IMR-90 (cell line): ENCODE measurements at regions not wholly inside any gene's neighbourhood (a gene's known extent, or its start where the extent isn't known, plus 50 kb on each side); places are given as distances from the start of the nearest gene placed in this dataset.

Experiments
- ATAC-seq: fragments of 200-7000 bp; cut with Tn5 transposase; 2 replicates; pipeline ENCODE4 v1.9.1; 2020; ENCODE audit warnings: low read depth, mild to moderate bottlenecking, moderate library complexity
- BruUV-seq: library from RNA; stranded (reverse); fragments of 400-500 nt; replicated peaks from 2 replicates; lab custom pipeline; 2021; lab: Mats Ljungman, UMichigan
- CTCF ChIA-PET: fragments of 300-600 bp; formaldehyde crosslinking; extraction: SDS; loops from one replicate; lab custom pipeline; 2021; ENCODE audit warnings: antibody characterized with exemption; lab: Yijun Ruan, JAX
- POLR2A ChIA-PET: fragments of 300-600 bp; sonication (Branson Sonifier 250); formaldehyde crosslinking; loops from one replicate; lab custom pipeline; 2022; ENCODE audit warnings: antibody characterized with exemption; ENCODE audit not compliant: unreplicated experiment; lab: Charles Lee
- DNase-seq: peaks from one replicate; pipeline ENCODE4 v3.0.0; 2013
- H2AFZ ChIP-seq: replicated peaks from 2 replicates; pipeline ENCODE3; 2013; ENCODE audit warnings: low read length, mild to moderate bottlenecking; ENCODE audit not compliant: poor library complexity
- H2AK5ac ChIP-seq: 2 replicates; pipeline ENCODE4 v1.6.1; 2013; ENCODE audit warnings: low read depth, low read length, inconsistent platforms
- H2AK9ac ChIP-seq: replicated peaks from 2 replicates; pipeline ENCODE3; 2013; ENCODE audit warnings: mild to moderate bottlenecking, low read depth, low read length, moderate library complexity; ENCODE audit not compliant: poor library complexity
- H2BK120ac ChIP-seq: 2 replicates; pipeline ENCODE4 v1.6.1; 2013; ENCODE audit warnings: low read depth, low read length, inconsistent platforms
- H2BK15ac ChIP-seq: 3 replicates; pipeline ENCODE4 v1.6.1; 2013; ENCODE audit warnings: low read depth, low read length, inconsistent platforms
- H2BK20ac ChIP-seq: 2 replicates; pipeline ENCODE4 v1.6.1; 2013; ENCODE audit warnings: low read depth, mild to moderate bottlenecking, inconsistent platforms, low read length, moderate library complexity
- H2BK5ac ChIP-seq: 2 replicates; pipeline ENCODE4 v1.6.1; 2013; ENCODE audit warnings: mild to moderate bottlenecking, low read depth, low read length, inconsistent platforms; ENCODE audit not compliant: poor library complexity, severe bottlenecking
- H3K14ac ChIP-seq: replicated peaks from 2 replicates; pipeline ENCODE4 v1.6.1; 2013; ENCODE audit warnings: low read depth, low read length, inconsistent platforms
- H3K18ac ChIP-seq: 2 replicates; pipeline ENCODE4 v1.6.1; 2013; ENCODE audit warnings: low read depth, low read length, control low read depth
- H3K23ac ChIP-seq: 2 replicates; pipeline ENCODE4 v1.6.1; 2013; ENCODE audit warnings: low read depth, low read length, inconsistent platforms
- H3K27ac ChIP-seq: 2 replicates; pipeline ENCODE4 v1.5.1; 2013; ENCODE audit warnings: mild to moderate bottlenecking, control low read depth, low read length; ENCODE audit not compliant: insufficient read depth
- H3K27me3 ChIP-seq: 2 replicates; pipeline ENCODE4 v1.6.1; 2013; ENCODE audit warnings: low read length; ENCODE audit not compliant: control insufficient read depth, insufficient read depth
- H3K36me3 ChIP-seq: 2 replicates; pipeline ENCODE4 v1.6.1; 2013; ENCODE audit warnings: low read length, mixed read lengths; ENCODE audit not compliant: control insufficient read depth, insufficient read depth
- H3K4ac ChIP-seq: 2 replicates; pipeline ENCODE4 v1.6.1; 2013; ENCODE audit warnings: low read depth, low read length, inconsistent platforms
- H3K4me1 ChIP-seq: 2 replicates; pipeline ENCODE4 v1.6.1; 2013; ENCODE audit warnings: low read length, mixed read lengths; ENCODE audit not compliant: control insufficient read depth, insufficient read depth
- H3K4me2 ChIP-seq: 2 replicates; pipeline ENCODE4 v1.6.1; 2013; ENCODE audit warnings: low read depth, mild to moderate bottlenecking, control low read depth, low read length, moderate library complexity
- H3K4me3 ChIP-seq: 2 replicates; pipeline ENCODE4 v1.5.1; 2013; ENCODE audit warnings: low read depth, mild to moderate bottlenecking, control low read depth, low read length, moderate library complexity; ENCODE audit not compliant: insufficient read depth
- H3K56ac ChIP-seq: 2 replicates; pipeline ENCODE4 v1.6.1; 2013; ENCODE audit warnings: low read length, inconsistent platforms; ENCODE audit not compliant: insufficient read depth; ENCODE audit errors: extremely low read depth
- H3K79me1 ChIP-seq, 2 experiments: 2 replicates each; pipeline ENCODE4 v1.6.1; 2013; ENCODE audit warnings: low read length in 2 of 2, inconsistent platforms in 1 of 2, low read depth in 1 of 2
- H3K9ac ChIP-seq: 2 replicates; pipeline ENCODE4 v1.6.1; 2013; ENCODE audit warnings: low read depth, low read length, control low read depth
- H3K9me1 ChIP-seq: 2 replicates; pipeline ENCODE4 v1.6.1; 2013; ENCODE audit warnings: low read length, inconsistent platforms; ENCODE audit not compliant: insufficient read depth
- H3K9me3 ChIP-seq: 2 replicates; pipeline ENCODE4 v1.6.1; 2013; ENCODE audit warnings: low read length; ENCODE audit not compliant: control insufficient read depth, insufficient read depth
- H4K20me1 ChIP-seq: 2 replicates; pipeline ENCODE4 v1.6.1; 2013; ENCODE audit warnings: low read length, inconsistent platforms; ENCODE audit not compliant: insufficient read depth
- H4K5ac ChIP-seq: 2 replicates; pipeline ENCODE4 v1.6.1; 2013; ENCODE audit warnings: mild to moderate bottlenecking, low read depth, low read length, control low read depth
- H4K8ac ChIP-seq, 2 experiments: 2 replicates each; pipeline ENCODE4 v1.6.1; 2013; ENCODE audit warnings: low read depth in 2 of 2, low read length in 2 of 2, control low read depth in 1 of 2, inconsistent platforms in 1 of 2
- H4K91ac ChIP-seq: 2 replicates; pipeline ENCODE4 v1.6.1; 2013; ENCODE audit warnings: low read depth, low read length, inconsistent platforms; ENCODE audit not compliant: insufficient read depth
- BHLHE40 ChIP-seq: fragments of 150-350 bp; IDR thresholded peaks from 2 replicates; pipeline ENCODE4 v1.6.1; 2016; ENCODE audit warnings: mild to moderate bottlenecking, low read depth, low read length
- CEBPB ChIP-seq: IDR thresholded peaks from 2 replicates; pipeline ENCODE4 v1.6.1; 2012; ENCODE audit warnings: low read depth, low read length, improper control_type of control experiment
- CHD1 ChIP-seq: IDR thresholded peaks from 2 replicates; pipeline ENCODE4 v1.6.1; 2012; ENCODE audit warnings: low read depth, low read length, improper control_type of control experiment
- CTCF ChIP-seq: conservative IDR thresholded peaks from 2 replicates; pipeline ENCODE4 v1.5.1; 2012; ENCODE audit warnings: mild to moderate bottlenecking, low read depth, low read length, improper control_type of control experiment
- ELK1 ChIP-seq: fragments of 150-350 bp; IDR thresholded peaks from 2 replicates; pipeline ENCODE4 v1.6.1; 2016; ENCODE audit warnings: low read depth, mild to moderate bottlenecking, low read length, moderate library complexity, borderline replicate concordance
- FOS ChIP-seq: fragments of 150-350 bp; IDR thresholded peaks from 2 replicates; pipeline ENCODE4 v1.6.1; 2016; ENCODE audit warnings: low read depth, low read length
- MAFK ChIP-seq: IDR thresholded peaks from 2 replicates; pipeline ENCODE4 v1.6.1; 2012; ENCODE audit warnings: low read depth, low read length, improper control_type of control experiment
- MAZ ChIP-seq: IDR thresholded peaks from 2 replicates; pipeline ENCODE4 v1.6.1; 2012; ENCODE audit warnings: low read depth, mild to moderate bottlenecking, low read length, improper control_type of control experiment, moderate library complexity, borderline replicate concordance
- MXI1 ChIP-seq: IDR thresholded peaks from 2 replicates; pipeline ENCODE4 v1.6.1; 2012; ENCODE audit warnings: low read depth, mild to moderate bottlenecking, low read length, moderate library complexity, borderline replicate concordance
- NFE2L2 ChIP-seq: fragments of 150-350 bp; IDR thresholded peaks from 2 replicates; pipeline ENCODE4 v1.6.1; 2016; ENCODE audit warnings: low read depth, mild to moderate bottlenecking, low read length
- POLR2A ChIP-seq: IDR thresholded peaks from 2 replicates; pipeline ENCODE4 v1.6.1; 2012; ENCODE audit warnings: mild to moderate bottlenecking, low read depth, low read length
- RAD21 ChIP-seq: IDR thresholded peaks from 2 replicates; pipeline ENCODE4 v1.6.1; 2012; ENCODE audit warnings: low read length, improper control_type of control experiment
- RCOR1 ChIP-seq: IDR thresholded peaks from 2 replicates; pipeline ENCODE4 v1.6.1; 2012; ENCODE audit warnings: mild to moderate bottlenecking, low read length, improper control_type of control experiment; ENCODE audit not compliant: insufficient replicate concordance
- RFX5 ChIP-seq: IDR thresholded peaks from 2 replicates; pipeline ENCODE4 v1.8.0; 2012; ENCODE audit warnings: low read depth, mild to moderate bottlenecking, low read length, moderate library complexity
- SMC3 ChIP-seq: fragments of 150-350 bp; IDR thresholded peaks from 2 replicates; pipeline ENCODE4 v1.6.1; 2016; ENCODE audit warnings: low read depth, mild to moderate bottlenecking, antibody characterized with exemption, low read length, moderate library complexity
- USF2 ChIP-seq: fragments of 150-350 bp; IDR thresholded peaks from 2 replicates; pipeline ENCODE4 v1.6.1; 2017; ENCODE audit warnings: mild to moderate bottlenecking, antibody characterized with exemption, low read length, low read depth
- WGBS, 2 experiments: methylation state at CpG; one replicate each; pipeline versions ENCODE4 v1.1.5 to v1.1.7; 2013; ENCODE audit warnings: missing lambda C conversion rate in 2 of 2; ENCODE audit not compliant: insufficient read length in 1 of 2; ENCODE audit errors: extremely low coverage in 2 of 2; 5-methylcytosine and 5-hydroxymethylcytosine counted together
- dilution Hi-C: fragments of 300-500 bp; cut with HindIII; formaldehyde crosslinking; loops from one replicate; pipeline ENCODE4 v1.14.3; 2018; ENCODE audit warnings: low sequenced_read_pairs; ENCODE audit not compliant: unreplicated experiment
- in situ Hi-C: fragments of 300-500 bp; cut with MboI; formaldehyde crosslinking; loops from 3 replicates; pipeline ENCODE4 v1.14.3; 2019; ENCODE audit warnings: low sequenced_read_pairs, inconsistent platforms, mixed read lengths
- intact Hi-C: fragments of 100-400 bp; cut with micrococcal nuclease; formaldehyde crosslinking; loops from 2 replicates; pipeline ENCODE4 v1.10.0; 2022

- H2BK20ac ChIP-seq = no peak overlapping the region
- H2AK5ac ChIP-seq = no peak overlapping the region
- H3K9me1 ChIP-seq = no peaks in the 10 kb centered on the region
- H2BK5ac ChIP-seq = no peak overlapping the region
- H3K27me3 ChIP-seq = no peaks in the 10 kb centered on the region; the same call in 1 of the 2 replicates
- no TSS peak for BruUV-seq
- H2BK120ac ChIP-seq = no peak overlapping the region
- H3K4ac ChIP-seq = no peak overlapping the region
- TF ChIP-seq RAD21 (no peak), CHD1 (no peak), SMC3 (no peak), RCOR1 (no peak), FOS (no peak), USF2 (no peak), ELK1 (no peak), CEBPB (no peak), CTCF (no peak), BHLHE40 (no peak), RFX5 (no peak), MAZ (no peak), POLR2A (no peak), MXI1 (no peak), MAFK (no peak), NFE2L2 (no peak)
- in situ Hi-C loops (no loop called here), dilution Hi-C loops (no loop called here), intact Hi-C loops (no loop called here)
- ATAC-seq = no peak
- no peak overlapping the region for H4K8ac ChIP-seq
- no peaks in the 10 kb centered on the region for H3K9me3 ChIP-seq
- H4K20me1 ChIP-seq = no peaks in the 10 kb centered on the region
- H3K79me1 ChIP-seq = no peaks in the 10 kb centered on the region
- no peaks in the 10 kb centered on the region for H3K4me1 ChIP-seq
- no peak overlapping the region for H3K9ac ChIP-seq
- H4K91ac ChIP-seq = no peak overlapping the region
- H3K14ac ChIP-seq = no peak overlapping the region
- H3K36me3 ChIP-seq = no peaks in the 10 kb centered on the region
- WGBS, 2 experiments = no CpG with 5 or more reads among the region's 2 CpGs
- CTCF ChIA-PET = interaction anchor here (0.7 to 1.4 kb wide), 2 partner anchors 9 to 373 kb away, joined by 3 read pairs; no protein-coding TSS in a partner anchor
- no peak overlapping the region for H4K5ac ChIP-seq
- no peak overlapping the region for H3K4me3 ChIP-seq
- POLR2A ChIA-PET = no interaction called here
- H3K4me2 ChIP-seq = no peak overlapping the region
- H3K23ac ChIP-seq = no peak overlapping the region
- no peak overlapping the region for H3K18ac ChIP-seq
- no peak for DNase-seq
- no peak overlapping the region for H3K56ac ChIP-seq
- H2AFZ ChIP-seq = no peak overlapping the region
- H2BK15ac ChIP-seq = no peak overlapping the region
- H2AK9ac ChIP-seq = no peak overlapping the region
- no peak overlapping the region for H3K27ac ChIP-seq
These were observed 226.0 kb upstream of the PPP1R2C start for GRCh38 chrX:43003939-43004338.
